ENCODE measurements at regions not wholly inside any gene's neighbourhood (a gene's known extent, or its start where the extent isn't known, plus 50 kb on each side); places are given as distances from the start of the nearest gene placed in this dataset.

- Histone ChIP-seq H3K27ac (ENCODE audit: insufficient read depth, low read length) (no peak overlapping the region), H4K20me1 (ENCODE audit: control insufficient read depth, extremely low read depth, insufficient read depth, low read length) (no peaks in the 10 kb centered on the region), H3K4me3 (replicated peaks in 1 of 4; ENCODE audit: control extremely low read depth in 1 of 4, insufficient read depth in 1 of 4, low read depth in 3 of 4, low read length in 4 of 4) (no peak overlapping the region), H3K27me3 (ENCODE audit: control insufficient read depth, insufficient read depth, low read length) (no peaks in the 10 kb centered on the region), H3K79me2 (ENCODE audit: control insufficient read depth, insufficient read depth, low read length) (no peaks in the 10 kb centered on the region), H3K4me1 (ENCODE audit: control insufficient read depth, extremely low read depth, insufficient read depth, low read length) (no peaks in the 10 kb centered on the region), H3K4me2 (ENCODE audit: extremely low read depth, insufficient read depth, low read length) (no peak overlapping the region), H2AFZ (ENCODE audit: low read length) (no peak overlapping the region), H3K9me3 (ENCODE audit: control insufficient read depth, insufficient read depth, low read depth, low read length) (no peaks in the 10 kb centered on the region), H3K36me3 (ENCODE audit: control insufficient read depth, insufficient read depth, low read length) (no peaks in the 10 kb centered on the region), H3K9ac (ENCODE audit: insufficient read depth, low read length) (no peak overlapping the region)
- no peak for TF ChIP-seq CTCF (conservative IDR thresholded peaks at IDR 0.05 in 1 of 2, IDR thresholded peaks at IDR 0.05 in 1 of 2; ENCODE audit: low read depth in 1 of 2, low read length in 2 of 2)
- TF ChIP-seq EZH2 (IDR thresholded peaks at IDR 0.05; ENCODE audit: low read length, missing control alignments): no peak
- peak in 1 of 2 donors; percentile 79 for DNase-seq (ENCODE audit: low read depth in 2 of 2)
Measured at GRCh38 chr18:27411911-27412310, 226.8 kb upstream of the CHST9 start.

GRCh38 chr18:27411013-27411412 lies 225.9 kb upstream of the CHST9 start:
- no peaks in the 10 kb centered on the region for H4K20me1 ChIP-seq (ENCODE audit: control insufficient read depth, extremely low read depth, insufficient read depth, low read length)
- no peak for DNase-seq (ENCODE audit: low read depth in 2 of 2)
- no peak overlapping the region for H3K27ac ChIP-seq (ENCODE audit: insufficient read depth, low read length)
- H3K9ac ChIP-seq (ENCODE audit: insufficient read depth, low read length): no peak overlapping the region
- no peak for TF ChIP-seq CTCF (conservative IDR thresholded peaks at IDR 0.05 in 1 of 2, IDR thresholded peaks at IDR 0.05 in 1 of 2; ENCODE audit: low read depth in 1 of 2, low read length in 2 of 2)
- no peak for TF ChIP-seq EZH2 (IDR thresholded peaks at IDR 0.05; ENCODE audit: low read length, missing control alignments)
- H3K4me2 ChIP-seq (ENCODE audit: extremely low read depth, insufficient read depth, low read length): no peak overlapping the region
- H3K79me2 ChIP-seq (ENCODE audit: control insufficient read depth, insufficient read depth, low read length): no peaks in the 10 kb centered on the region
- H3K36me3 ChIP-seq (ENCODE audit: control insufficient read depth, insufficient read depth, low read length): no peaks in the 10 kb centered on the region
- H3K27me3 ChIP-seq (ENCODE audit: control insufficient read depth, insufficient read depth, low read length): no peaks in the 10 kb centered on the region
- H3K4me1 ChIP-seq (ENCODE audit: control insufficient read depth, extremely low read depth, insufficient read depth, low read length): no peaks in the 10 kb centered on the region
- no peak overlapping the region for H3K4me3 ChIP-seq (replicated peaks in 1 of 4; ENCODE audit: control extremely low read depth in 1 of 4, insufficient read depth in 1 of 4, low read depth in 3 of 4, low read length in 4 of 4)
- H2AFZ ChIP-seq (ENCODE audit: low read length): no peak overlapping the region
- H3K9me3 ChIP-seq (ENCODE audit: control insufficient read depth, insufficient read depth, low read depth, low read length): no peaks in the 10 kb centered on the region

GRCh38 chr18:27404855-27405254 lies 219.7 kb upstream of the CHST9 start:
- Histone ChIP-seq H3K4me2 (ENCODE audit: extremely low read depth, insufficient read depth, low read length) (no peak overlapping the region), H3K27me3 (ENCODE audit: control insufficient read depth, insufficient read depth, low read length) (no peaks in the 10 kb centered on the region), H2AFZ (ENCODE audit: low read length) (no peak overlapping the region), H3K79me2 (ENCODE audit: control insufficient read depth, insufficient read depth, low read length) (no peaks in the 10 kb centered on the region), H3K9ac (ENCODE audit: insufficient read depth, low read length) (no peak overlapping the region), H4K20me1 (ENCODE audit: control insufficient read depth, extremely low read depth, insufficient read depth, low read length) (no peaks in the 10 kb centered on the region), H3K9me3 (ENCODE audit: control insufficient read depth, insufficient read depth, low read depth, low read length) (no peaks in the 10 kb centered on the region), H3K4me3 (replicated peaks in 1 of 4; ENCODE audit: control extremely low read depth in 1 of 4, insufficient read depth in 1 of 4, low read depth in 3 of 4, low read length in 4 of 4) (no peak overlapping the region), H3K36me3 (ENCODE audit: control insufficient read depth, insufficient read depth, low read length) (no peaks in the 10 kb centered on the region), H3K4me1 (ENCODE audit: control insufficient read depth, extremely low read depth, insufficient read depth, low read length) (no peaks in the 10 kb centered on the region), H3K27ac (ENCODE audit: insufficient read depth, low read length) (no peak overlapping the region)
- TF ChIP-seq CTCF (conservative IDR thresholded peaks at IDR 0.05 in 1 of 2, IDR thresholded peaks at IDR 0.05 in 1 of 2; ENCODE audit: low read depth in 1 of 2, low read length in 2 of 2) (no peak), EZH2 (IDR thresholded peaks at IDR 0.05; ENCODE audit: low read length, missing control alignments) (no peak)
- no peak for DNase-seq (ENCODE audit: low read depth in 2 of 2)

All from fibroblast of lung (primary cell).